ENCODE measurements at regions not wholly inside any gene's neighbourhood (a gene's known extent, or its start where the extent isn't known, plus 50 kb on each side); places are given as distances from the start of the nearest gene placed in this dataset.

- TF ChIP-seq EZH2phosphoT487 (IDR thresholded peaks at IDR 0.05; ENCODE audit: low read depth) (no peak), CTCF (IDR thresholded peaks at IDR 0.05; ENCODE audit: low read depth, low read length) (no peak)
Measured at GRCh38 chr6:50358113-50358512, 308.4 kb upstream of the DEFB112 start.
